ENCODE measurements at regions not wholly inside any gene's neighbourhood (a gene's known extent, or its start where the extent isn't known, plus 50 kb on each side); places are given as distances from the start of the nearest gene placed in this dataset.

GRCh38 chr16:26701243-26701886, 365.4 kb upstream of the C16orf82 start:
- H3K36me3 ChIP-seq, result no peaks in the 10 kb centered on the region
- H3K9me3 ChIP-seq, result no peaks in the 10 kb centered on the region
- H3K4me1 ChIP-seq (ENCODE audit: control insufficient read depth in 1 of 2, insufficient read depth in 1 of 2, low read depth in 1 of 2, low read length in 1 of 2), result no peaks in the 10 kb centered on the region
- H3K27me3 ChIP-seq, result no peaks in the 10 kb centered on the region
- no peak overlapping the region for H3K27ac ChIP-seq
- no peak overlapping the region for H3K4me3 ChIP-seq (ENCODE audit: low read depth in 1 of 2, low read length in 1 of 2)
- TF ChIP-seq CTCF (IDR thresholded peaks at IDR 0.05), result no peak

- H3K36me3 ChIP-seq, result no peaks in the 10 kb centered on the region
- H3K4me1 ChIP-seq (ENCODE audit: control insufficient read depth in 1 of 2, insufficient read depth in 1 of 2, low read depth in 1 of 2, low read length in 1 of 2), result no peaks in the 10 kb centered on the region
- no peaks in the 10 kb centered on the region for H3K27me3 ChIP-seq
- no peaks in the 10 kb centered on the region for H3K9me3 ChIP-seq
- H3K4me3 ChIP-seq (ENCODE audit: low read depth in 1 of 2, low read length in 1 of 2), result no peak overlapping the region
- TF ChIP-seq CTCF (IDR thresholded peaks at IDR 0.05), result no peak
- no peak overlapping the region for H3K27ac ChIP-seq
These were observed 361.4 kb upstream of the C16orf82 start for GRCh38 chr16:26705346-26705745.

- Histone ChIP-seq H3K4me3 (ENCODE audit: low read depth in 1 of 2, low read length in 1 of 2) (no peak overlapping the region), H3K36me3 (no peaks in the 10 kb centered on the region), H3K27me3 (no peaks in the 10 kb centered on the region), H3K4me1 (ENCODE audit: control insufficient read depth in 1 of 2, insufficient read depth in 1 of 2, low read depth in 1 of 2, low read length in 1 of 2) (no peaks in the 10 kb centered on the region), H3K9me3 (no peaks in the 10 kb centered on the region), H3K27ac (no peak overlapping the region)
- TF ChIP-seq CTCF (IDR thresholded peaks at IDR 0.05), result no peak
These were observed 358.3 kb upstream of the C16orf82 start for GRCh38 chr16:26708428-26708827.

- Histone ChIP-seq H3K4me1 (ENCODE audit: control insufficient read depth in 1 of 2, insufficient read depth in 1 of 2, low read depth in 1 of 2, low read length in 1 of 2) (no peaks in the 10 kb centered on the region), H3K4me3 (ENCODE audit: low read depth in 1 of 2, low read length in 1 of 2) (no peak overlapping the region), H3K36me3 (no peaks in the 10 kb centered on the region), H3K27ac (no peak overlapping the region), H3K27me3 (no peaks in the 10 kb centered on the region), H3K9me3 (no peaks in the 10 kb centered on the region)
- no peak for TF ChIP-seq CTCF (IDR thresholded peaks at IDR 0.05)
These were observed 357.6 kb upstream of the C16orf82 start for GRCh38 chr16:26709175-26709574.

- Histone ChIP-seq H3K27me3 (no peaks in the 10 kb centered on the region), H3K4me3 (ENCODE audit: low read depth in 1 of 2, low read length in 1 of 2) (no peak overlapping the region), H3K9me3 (no peaks in the 10 kb centered on the region), H3K4me1 (ENCODE audit: control insufficient read depth in 1 of 2, insufficient read depth in 1 of 2, low read depth in 1 of 2, low read length in 1 of 2) (no peaks in the 10 kb centered on the region), H3K36me3 (no peaks in the 10 kb centered on the region), H3K27ac (no peak overlapping the region)
- no peak for TF ChIP-seq CTCF (IDR thresholded peaks at IDR 0.05)
These were observed 357.0 kb upstream of the C16orf82 start for GRCh38 chr16:26709754-26710153.

Data from neutrophil (primary cell).